GM12878 (cell line): ENCODE measurements at regions not wholly inside any gene's neighbourhood (a gene's known extent, or its start where the extent isn't known, plus 50 kb on each side); places are given as distances from the start of the nearest gene placed in this dataset.

Experiments used
- ATAC-seq: fragments of 200-7000 bp; cut with Tn5 transposase; 3 replicates; pipeline ENCODE4 v1.9.1; 2020; ENCODE audit warnings: mild to moderate bottlenecking, moderate library complexity
- BruUV-seq: library from RNA; stranded (reverse); fragments of 400-500 nt; replicated peaks from 2 replicates; lab custom pipeline; 2021; lab: Mats Ljungman, UMichigan
- CTCF ChIA-PET: fragments of 300-600 bp; sonication (Branson Sonifier 250); formaldehyde crosslinking; extraction: SDS; loops from one replicate; lab custom pipeline; 2021; ENCODE audit warnings: inconsistent platforms; lab: Yijun Ruan, JAX
- POLR2A ChIA-PET: fragments of 350-600 bp; formaldehyde crosslinking; extraction: SDS; loops from one replicate; lab custom pipeline; 2021; ENCODE audit warnings: inconsistent platforms; lab: Charles Lee
- RAD21 ChIA-PET: fragments of 300-600 bp; sonication (Branson Sonifier 250); formaldehyde crosslinking; loops from one replicate; lab custom pipeline; 2023; ENCODE audit warnings: antibody characterized with exemption; ENCODE audit not compliant: unreplicated experiment; lab: Charles Lee
- SMC1A ChIA-PET: fragments of 300-600 bp; sonication (Branson Sonifier 250); formaldehyde crosslinking; loops from one replicate; lab custom pipeline; 2023; ENCODE audit not compliant: unreplicated experiment, uncharacterized antibody; lab: Charles Lee
- DNase-seq: peaks from one replicate; pipeline ENCODE4 v3.0.0-alpha.2; 2011; ENCODE audit warnings: low read depth, low spot score
- FAIRE-seq: peaks from 3 replicates; lab custom pipeline; 2011; peaks lifted over from hg19 to GRCh38; lab: Jason Lieb, UNC
- H2AFZ ChIP-seq: 2 replicates; pipeline ENCODE4 v1.6.0; 2011; ENCODE audit warnings: low read depth, low read length, control low read depth; ENCODE audit not compliant: control insufficient read depth
- H3K27ac ChIP-seq: 2 replicates; pipeline ENCODE4 v1.5.1; 2011; ENCODE audit warnings: control low read depth; ENCODE audit not compliant: control insufficient read depth, insufficient read depth
- H3K27me3 ChIP-seq, 2 experiments: replicated peaks in 1 of 2; 2 replicates each; pipeline versions ENCODE4 v1.6.0 to v1.6.1; 2011; ENCODE audit warnings: low read length in 1 of 2; ENCODE audit not compliant: control insufficient read depth in 2 of 2, insufficient read depth in 2 of 2
- H3K36me3 ChIP-seq, 2 experiments: 2 replicates each; pipeline ENCODE4 v1.5.1; 2011; ENCODE audit warnings: low read length in 1 of 2; ENCODE audit not compliant: control insufficient read depth in 2 of 2, insufficient read depth in 2 of 2
- H3K4me1 ChIP-seq: 2 replicates; pipeline ENCODE4 v1.6.1; 2011; ENCODE audit warnings: mild to moderate bottlenecking, low read length, moderate library complexity, mixed read lengths; ENCODE audit not compliant: control insufficient read depth, insufficient read depth
- H3K4me2 ChIP-seq: 2 replicates; pipeline ENCODE4 v1.6.0; 2011; ENCODE audit warnings: control low read depth; ENCODE audit not compliant: control insufficient read depth, insufficient read depth
- H3K4me3 ChIP-seq: fragments of 200-600 bp; sonication (generic); 2 replicates; pipeline ENCODE4 v1.5.1; 2016
- H3K79me2 ChIP-seq: 2 replicates; pipeline ENCODE4 v1.6.0; 2011; ENCODE audit warnings: low read length; ENCODE audit not compliant: control insufficient read depth, insufficient read depth
- H3K9ac ChIP-seq: 2 replicates; pipeline ENCODE4 v1.8.0; 2011; ENCODE audit warnings: low read length, control low read depth, mixed read lengths; ENCODE audit not compliant: control insufficient read depth, insufficient read depth
- H3K9me3 ChIP-seq: replicated peaks from 3 replicates; pipeline ENCODE4 v1.5.1; 2011; ENCODE audit warnings: mild to moderate bottlenecking, low read length; ENCODE audit not compliant: control insufficient read depth, insufficient read depth
- H4K20me1 ChIP-seq: 2 replicates; pipeline ENCODE4 v1.6.0; 2011; ENCODE audit not compliant: control insufficient read depth, insufficient read depth
- BCLAF1 ChIP-seq: fragments of 450-650 bp; IDR thresholded peaks from 2 replicates; pipeline ENCODE4 v1.6.1; 2017; ENCODE audit warnings: antibody characterized with exemption, mild to moderate bottlenecking, moderate library complexity
- CTCF ChIP-seq, 3 experiments: IDR thresholded peaks in 2 of 3; conservative IDR thresholded peaks in 1 of 3; 2 replicates each; pipeline ENCODE4 v1.5.1; 2011; ENCODE audit warnings: low read depth in 3 of 3, low read length in 3 of 3, mild to moderate bottlenecking in 3 of 3, control low read depth in 2 of 3, moderate library complexity in 2 of 3, inconsistent platforms in 1 of 3, mixed read lengths in 1 of 3; ENCODE audit not compliant: control insufficient read depth in 2 of 3, insufficient read depth in 1 of 3; ENCODE audit errors: extremely low read depth in 1 of 3
- HDGF ChIP-seq: fragments of 450-650 bp; IDR thresholded peaks from 2 replicates; pipeline ENCODE4 v1.6.1; 2016; ENCODE audit warnings: antibody characterized with exemption
- JUNB ChIP-seq: IDR thresholded peaks from 2 replicates; pipeline ENCODE4 v1.6.1; 2016; ENCODE audit warnings: antibody characterized with exemption, mild to moderate bottlenecking
- NFYA ChIP-seq: IDR thresholded peaks from 2 replicates; pipeline ENCODE4 v1.6.1; 2011; ENCODE audit warnings: low read depth, mild to moderate bottlenecking, low read length, improper control_type of control experiment, borderline replicate concordance
- NR2F1 ChIP-seq: fragments of 450-650 bp; conservative IDR thresholded peaks from 2 replicates; pipeline ENCODE4 v1.6.1; 2017; ENCODE audit warnings: mild to moderate bottlenecking
- PBX3 ChIP-seq: IDR thresholded peaks from 2 replicates; pipeline ENCODE4 v1.6.1; 2011; ENCODE audit warnings: mild to moderate bottlenecking, low read depth, low read length, moderate library complexity; ENCODE audit not compliant: insufficient replicate concordance
- PRDM15 ChIP-seq: fragments of 450-650 bp; formaldehyde crosslinking; IDR thresholded peaks from 2 replicates; pipeline ENCODE4 v1.4.0; 2020; ENCODE audit warnings: mild to moderate bottlenecking, moderate library complexity
- RAD21 ChIP-seq: IDR thresholded peaks from 2 replicates; pipeline ENCODE4 v1.6.1; 2011; ENCODE audit warnings: mild to moderate bottlenecking, low read depth, low read length, moderate library complexity; ENCODE audit not compliant: insufficient read depth
- RELA ChIP-seq: fragments of 450-650 bp; IDR thresholded peaks from 2 replicates; pipeline ENCODE4 v1.8.0; 2014; ENCODE audit warnings: borderline replicate concordance; ENCODE audit not compliant: partially characterized antibody
- SMARCA5 ChIP-seq: fragments of 450-650 bp; IDR thresholded peaks from 2 replicates; pipeline ENCODE4 v1.6.1; 2017; ENCODE audit warnings: mild to moderate bottlenecking
- TBL1XR1 ChIP-seq: IDR thresholded peaks from 2 replicates; pipeline ENCODE4 v1.6.1; 2012; ENCODE audit warnings: low read depth, low read length, improper control_type of control experiment
- TCF12 ChIP-seq: IDR thresholded peaks from 2 replicates; pipeline ENCODE4 v1.6.1; 2011; ENCODE audit warnings: low read depth, mild to moderate bottlenecking, low read length
- TCF7 ChIP-seq: IDR thresholded peaks from 2 replicates; pipeline ENCODE4 v1.6.1; 2014; ENCODE audit warnings: antibody characterized with exemption, borderline replicate concordance
- ZBED1 ChIP-seq: IDR thresholded peaks from 2 replicates; pipeline ENCODE4 v1.6.1; 2016; ENCODE audit warnings: borderline replicate concordance
- ZNF207 ChIP-seq: fragments of 450-650 bp; IDR thresholded peaks from 2 replicates; pipeline ENCODE4 v1.6.1; 2014; ENCODE audit warnings: antibody characterized with exemption, mild to moderate bottlenecking, borderline replicate concordance
- ZNF274 ChIP-seq: IDR thresholded peaks from one replicate; pipeline ENCODE4 v1.8.0; 2011; ENCODE audit not compliant: insufficient read length, insufficient read depth
- WGBS: methylation state at CpG from one replicate; pipeline ENCODE4 v1.1.6; 2016; ENCODE audit warnings: low lambda C conversion rate; ENCODE audit not compliant: insufficient replicate concordance, insufficient coverage; ENCODE audit errors: missing lambda C conversion rate; 5-methylcytosine and 5-hydroxymethylcytosine counted together
- in situ Hi-C: fragments of 300-500 bp; cut with MboI; formaldehyde crosslinking; loops from 9 replicates; pipeline ENCODE4 v1.14.3; 2018; ENCODE audit warnings: mixed read lengths
- intact Hi-C: fragments of 100-400 bp; cut with micrococcal nuclease; formaldehyde crosslinking; loops from one replicate; pipeline ENCODE4 v1.14.2; 2022; ENCODE audit not compliant: unreplicated experiment

DNA sequence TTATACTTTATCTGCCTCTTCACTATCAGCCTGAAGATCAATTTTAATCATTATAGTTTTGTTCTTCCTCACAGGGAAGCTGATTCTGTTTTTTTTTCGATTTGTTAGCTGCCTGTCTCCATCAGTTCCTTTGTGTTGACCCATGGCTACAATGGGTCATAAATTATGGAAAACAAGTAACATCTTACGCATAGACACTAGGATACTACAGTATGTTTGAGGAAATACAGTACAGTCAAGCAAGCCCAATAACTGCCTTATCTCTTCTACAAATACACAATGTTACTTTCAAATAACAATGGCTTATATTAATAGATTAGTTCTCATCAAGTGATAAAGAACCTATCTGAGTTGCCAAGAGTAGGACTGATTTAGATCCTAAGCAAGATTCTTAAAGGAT lies 160.5 kb upstream of the FREM1 start:
- Histone ChIP-seq H2AFZ (no peak overlapping the region), H3K4me2 (no peak overlapping the region), H3K4me3 (no peak overlapping the region), H3K36me3 (no peaks in the 10 kb centered on the region), H3K27ac (no peak overlapping the region), H3K4me1 (no peaks in the 10 kb centered on the region), H3K9me3 (no peaks in the 10 kb centered on the region), H3K9ac (no peak overlapping the region), H3K27me3 (no peaks in the 10 kb centered on the region; a peak in 1 of 4 replicates), H3K79me2 (no peaks in the 10 kb centered on the region), H4K20me1 (no peaks in the 10 kb centered on the region)
- ChIA-PET CTCF (no interaction called here), SMC1A (no interaction called here), RAD21 (no interaction called here), POLR2A (no interaction called here)
- intact Hi-C loops (no loop called here), in situ Hi-C loops (no loop called here)
- FAIRE-seq (no peak), ATAC-seq (no peak), DNase-seq (no peak)
- WGBS = 38% methylated on average over 2 of the region's 2 CpGs
- no TSS peak for BruUV-seq
- TF ChIP-seq SMARCA5 = no peak
- TF ChIP-seq ZBED1 = no peak
- no peak for TF ChIP-seq NR2F1
- TF ChIP-seq ZNF274 = no peak
- TF ChIP-seq PRDM15 (CRISPR knock-in tag) = no peak
- no peak for TF ChIP-seq BCLAF1
- TF ChIP-seq RELA = no peak
- no peak for TF ChIP-seq TCF12
- no peak for TF ChIP-seq PBX3
- TF ChIP-seq TCF7 = no peak
- no peak for TF ChIP-seq ZNF207
- TF ChIP-seq NFYA = no peak
- no peak for TF ChIP-seq RAD21
- no peak for TF ChIP-seq JUNB
- TF ChIP-seq TBL1XR1 = no peak
- TF ChIP-seq HDGF = no peak
- TF ChIP-seq CTCF (IDR thresholded peaks at IDR 0.05 in 2 of 3, conservative IDR thresholded peaks at IDR 0.05 in 1 of 3; ENCODE audit: control insufficient read depth in 2 of 3, extremely low read depth in 1 of 3, insufficient read depth in 1 of 3, low read depth in 3 of 3, low read length in 3 of 3) = no peak
